Spleen (tissue), 11 donors: ENCODE measurements at regions not wholly inside any gene's neighbourhood (a gene's known extent, or its start where the extent isn't known, plus 50 kb on each side); places are given as distances from the start of the nearest gene placed in this dataset.

ENCODE experiments used
- DNase-seq: peaks from one replicate; pipeline ENCODE4 v3.0.0-alpha.2; 2020
- H3K27ac ChIP-seq, 8 donors: fragments of 200-600 bp; sonication (generic) in 7 of 8; 1 replicate in 4 of 8; 2 replicates in 4 of 8; pipeline versions ENCODE4 v1.5.0 to v1.8.0; 2016 to 2021; ENCODE audit warnings: inconsistent platforms in 4 of 8, mild to moderate bottlenecking in 4 of 8, moderate library complexity in 1 of 8
- H3K27me3 ChIP-seq, 7 donors: fragments of 200-600 bp; sonication (generic) in 6 of 7; replicated peaks in 1 of 7; 1 replicate in 4 of 7; 2 replicates in 3 of 7; pipeline versions ENCODE4 v1.5.0 to v1.8.0; 2016 to 2021; ENCODE audit warnings: inconsistent platforms in 3 of 7, mild to moderate bottlenecking in 1 of 7
- H3K36me3 ChIP-seq, 6 donors: fragments of 200-600 bp; sonication (generic) in 5 of 6; 1 replicate in 4 of 6; 2 replicates in 2 of 6; pipeline versions ENCODE4 v1.5.0 to v1.8.0; 2016 to 2021; ENCODE audit warnings: inconsistent platforms in 2 of 6
- H3K4me1 ChIP-seq, 6 donors: fragments of 200-600 bp; sonication (generic) in 5 of 6; 1 replicate in 3 of 6; 2 replicates in 3 of 6; pipeline versions ENCODE4 v1.5.0 to v1.8.0; 2016 to 2021; ENCODE audit warnings: inconsistent platforms in 3 of 6
- H3K4me3 ChIP-seq, 8 donors: fragments of 200-600 bp; sonication (generic) in 7 of 8; 1 replicate in 4 of 8; 2 replicates in 4 of 8; pipeline versions ENCODE4 v1.5.0 to v1.8.0; 2016 to 2021; ENCODE audit warnings: inconsistent platforms in 4 of 8, mild to moderate bottlenecking in 4 of 8, moderate library complexity in 2 of 8
- H3K9me3 ChIP-seq, 8 donors: fragments of 200-600 bp; sonication (generic) in 7 of 8; 1 replicate in 4 of 8; 2 replicates in 4 of 8; pipeline versions ENCODE4 v1.5.0 to v1.8.0; 2016 to 2021; ENCODE audit warnings: inconsistent platforms in 4 of 8
- CTCF ChIP-seq, 11 experiments: fragments of 200-600 bp in 7 of 11; fragments of 450-650 bp in 4 of 11; sonication (generic) in 4 of 11; IDR thresholded peaks in 8 of 11; conservative IDR thresholded peaks in 3 of 11; 1 replicate in 7 of 11; 2 replicates in 4 of 11; pipeline versions ENCODE4 v1.4.0 to v1.8.0; 2016 to 2021; ENCODE audit warnings: antibody characterized with exemption in 11 of 11, inconsistent platforms in 4 of 11, mild to moderate bottlenecking in 1 of 11
- POLR2A ChIP-seq, 3 donors: fragments of 450-650 bp; IDR thresholded peaks; one replicate each; pipeline ENCODE4 v1.5.1; 2017; ENCODE audit warnings: antibody characterized with exemption in 3 of 3, mild to moderate bottlenecking in 1 of 3
- POLR2AphosphoS5 ChIP-seq, 3 donors: sonication (generic); formaldehyde crosslinking; IDR thresholded peaks; one replicate each; pipeline ENCODE4 v1.5.1; 2017; ENCODE audit warnings: antibody characterized with exemption in 3 of 3
- WGBS, 5 donors: extraction: QIAGEN DNeasy Blood & Tissue Kit in 3 of 5; methylation state at CpG; one replicate each; pipeline versions ENCODE4 v1.1.5 to v1.1.7; 2013 to 2018; 5-methylcytosine and 5-hydroxymethylcytosine counted together
- intact Hi-C: fragments of 100-400 bp; cut with DNase I; formaldehyde crosslinking; loops from one replicate; pipeline ENCODE4 v1.15.0; 2023; ENCODE audit warnings: low total_unique reads
- donor health status: healthy with polysubstance abuse.
- donor health status: DM: no; HTN: no; CAD: no; lungs with moderate emphysema.
- donor health status: DM: no; HTN: no; CAD: no.
- donor health status: Bipolar disorder and iron deficiency.
- donor health status: healthy.
- donor health status: DM: no; HTN: no; CAD: no.
- donor health status: DM: yes; HTN: yes; CAD: no.

GRCh38 chr4:177064116-177064515 is 245.6 kb upstream of the NEIL3 start:
- no peak overlapping the region for H3K27ac ChIP-seq
- 72 to 86% (median 80%) methylated on average over 2 of the region's 2 CpGs for WGBS, 5 donors
- no peak for DNase-seq
- no peak for TF ChIP-seq CTCF (IDR thresholded peaks at IDR 0.05 in 8 of 11, conservative IDR thresholded peaks at IDR 0.05 in 3 of 11)
- TF ChIP-seq POLR2A (IDR thresholded peaks at IDR 0.05): no peak
- no peak for TF ChIP-seq POLR2AphosphoS5 (IDR thresholded peaks at IDR 0.05)
- no peak overlapping the region for H3K4me3 ChIP-seq
- H3K4me1 ChIP-seq: no peaks in the 10 kb centered on the region
- intact Hi-C loops: no loop called here
- H3K36me3 ChIP-seq: no peaks in the 10 kb centered on the region
- no peaks in the 10 kb centered on the region for H3K27me3 ChIP-seq
- no peaks in the 10 kb centered on the region for H3K9me3 ChIP-seq

- no peaks in the 10 kb centered on the region for H3K4me1 ChIP-seq
- DNase-seq: no peak
- no peak for TF ChIP-seq POLR2AphosphoS5 (IDR thresholded peaks at IDR 0.05)
- no peak for TF ChIP-seq CTCF (IDR thresholded peaks at IDR 0.05 in 8 of 11, conservative IDR thresholded peaks at IDR 0.05 in 3 of 11)
- H3K36me3 ChIP-seq: no peaks in the 10 kb centered on the region
- no peak overlapping the region for H3K27ac ChIP-seq
- intact Hi-C loops: no loop called here
- WGBS, 5 donors: 76 to 83% (median 81%) methylated on average over 5 of the region's 5 CpGs
- no peaks in the 10 kb centered on the region for H3K27me3 ChIP-seq
- no peak overlapping the region for H3K4me3 ChIP-seq
- no peaks in the 10 kb centered on the region for H3K9me3 ChIP-seq
Measured at GRCh38 chr4:177064729-177065394, 244.8 kb upstream of the NEIL3 start.

GRCh38 chr4:177066746-177067145 is 242.9 kb upstream of the NEIL3 start:
- Histone ChIP-seq H3K4me3 (no peak overlapping the region), H3K4me1 (no peaks in the 10 kb centered on the region), H3K27ac (no peak overlapping the region), H3K27me3 (no peaks in the 10 kb centered on the region), H3K9me3 (no peaks in the 10 kb centered on the region), H3K36me3 (no peaks in the 10 kb centered on the region)
- 60 to 81% (median 71%) methylated on average over 1 of the region's 1 CpG for WGBS, 5 donors
- DNase-seq: no peak
- no peak for TF ChIP-seq CTCF (IDR thresholded peaks at IDR 0.05 in 8 of 11, conservative IDR thresholded peaks at IDR 0.05 in 3 of 11)
- intact Hi-C loops: no loop called here

GRCh38 chr4:177070533-177071058 is 239.1 kb upstream of the NEIL3 start:
- intact Hi-C loops: no loop called here
- no peak overlapping the region for H3K27ac ChIP-seq
- H3K4me3 ChIP-seq: no peak overlapping the region
- TF ChIP-seq POLR2AphosphoS5 (IDR thresholded peaks at IDR 0.05): no peak
- no peak for TF ChIP-seq POLR2A (IDR thresholded peaks at IDR 0.05)
- TF ChIP-seq CTCF (IDR thresholded peaks at IDR 0.05 in 8 of 11, conservative IDR thresholded peaks at IDR 0.05 in 3 of 11): no peak
- H3K36me3 ChIP-seq: no peaks in the 10 kb centered on the region
- H3K9me3 ChIP-seq: no peaks in the 10 kb centered on the region
- no peak for DNase-seq
- 78 to 87% (median 85%) methylated on average over 2 of the region's 2 CpGs for WGBS, 5 donors
- no peaks in the 10 kb centered on the region for H3K4me1 ChIP-seq
- no peaks in the 10 kb centered on the region for H3K27me3 ChIP-seq
